B cell (primary cell): ENCODE measurements at regions not wholly inside any gene's neighbourhood (a gene's known extent, or its start where the extent isn't known, plus 50 kb on each side); places are given as distances from the start of the nearest gene placed in this dataset.

ENCODE experiments used
- ATAC-seq: fragments of 200-7000 bp; cut with Tn5 transposase; one replicate; pipeline ENCODE4 v1.10.0; 2021; ENCODE audit warnings: low read depth, mild to moderate bottlenecking, moderate number of reproducible peaks, moderate library complexity
- CTCF ChIA-PET: fragments of 350-600 bp; sonication (Branson Sonifier 250); formaldehyde crosslinking; loops from one replicate; lab custom pipeline; 2021; ENCODE audit warnings: antibody characterized with exemption, inconsistent platforms; lab: Charles Lee
- POLR2A ChIA-PET: fragments of 350-600 bp; sonication (Branson Sonifier 250); formaldehyde crosslinking; loops from one replicate; lab custom pipeline; 2021; ENCODE audit warnings: antibody characterized with exemption; lab: Charles Lee
- DNase-seq: peaks from one replicate; pipeline ENCODE4 v3.0.0; 2013
- H2AFZ ChIP-seq: 2 replicates; pipeline ENCODE4 v1.6.1; 2012; ENCODE audit warnings: mild to moderate bottlenecking, low read depth, low read length; ENCODE audit not compliant: insufficient read depth, poor library complexity, severe bottlenecking
- H3K27ac ChIP-seq, 2 donors: 1 replicate in 1 of 2; 2 replicates in 1 of 2; pipeline ENCODE4 v1.5.1; 2012 to 2013; ENCODE audit warnings: low read length in 2 of 2, mild to moderate bottlenecking in 2 of 2, moderate library complexity in 1 of 2
- H3K27me3 ChIP-seq, 4 experiments: fragments of 200-600 bp in 1 of 4; sonication (generic) in 1 of 4; replicated peaks in 1 of 4; 1 replicate in 2 of 4; 2 replicates in 2 of 4; pipeline versions ENCODE4 v1.6.1 to v1.7.0; 2013 to 2016; ENCODE audit warnings: low read length in 3 of 4, mild to moderate bottlenecking in 2 of 4, mixed read lengths in 1 of 4, moderate library complexity in 1 of 4; ENCODE audit not compliant: insufficient read depth in 4 of 4, control insufficient read depth in 3 of 4; ENCODE audit errors: control extremely low read depth in 1 of 4
- H3K36me3 ChIP-seq, 2 experiments: replicated peaks in 1 of 2; 1 replicate in 1 of 2; 2 replicates in 1 of 2; pipeline versions ENCODE4 v1.6.1 to v1.7.1; 2013; ENCODE audit warnings: low read length in 1 of 2; ENCODE audit not compliant: insufficient read depth in 2 of 2, control insufficient read depth in 1 of 2; ENCODE audit errors: control extremely low read depth in 1 of 2, extremely low read depth in 1 of 2
- H3K4me1 ChIP-seq, 2 donors: fragments of 200-600 bp in 1 of 2; sonication (generic) in 1 of 2; 1 replicate in 1 of 2; 2 replicates in 1 of 2; pipeline versions ENCODE4 v1.5.1 to v1.6.1; 2013 to 2017; ENCODE audit warnings: low read length in 2 of 2; ENCODE audit not compliant: control insufficient read depth in 2 of 2, insufficient read depth in 2 of 2
- H3K4me2 ChIP-seq: replicated peaks from 2 replicates; pipeline ENCODE3; 2012; ENCODE audit warnings: mild to moderate bottlenecking, low read depth, low read length; ENCODE audit not compliant: poor library complexity, severe bottlenecking
- H3K4me3 ChIP-seq, 5 experiments: fragments of 200-600 bp in 1 of 5; sonication (generic) in 1 of 5; 1 replicate in 3 of 5; 2 replicates in 2 of 5; pipeline versions ENCODE4 v1.5.1 to v1.7.0; 2011 to 2016; ENCODE audit warnings: low read length in 4 of 5, mild to moderate bottlenecking in 4 of 5, low read depth in 2 of 5, control low read depth in 1 of 5, moderate library complexity in 1 of 5; ENCODE audit not compliant: insufficient read depth in 1 of 5; ENCODE audit errors: control extremely low read depth in 1 of 5, extremely low read depth in 1 of 5
- H3K79me2 ChIP-seq: fragments of 200-600 bp; sonication (generic); one replicate; pipeline ENCODE4 v1.6.0; 2016; ENCODE audit warnings: low read length; ENCODE audit not compliant: control insufficient read depth, insufficient read depth
- H3K9ac ChIP-seq: fragments of 200-600 bp; sonication (generic); 2 replicates; pipeline ENCODE4 v1.6.1; 2017; ENCODE audit warnings: mild to moderate bottlenecking, low read length, moderate library complexity
- H3K9me3 ChIP-seq, 3 donors: one replicate each; pipeline versions ENCODE4 v1.6.1 to v1.7.1; 2013; ENCODE audit warnings: low read length in 2 of 3; ENCODE audit not compliant: control insufficient read depth in 2 of 3, insufficient read depth in 1 of 3; ENCODE audit errors: control extremely low read depth in 1 of 3
- H4K20me1 ChIP-seq: 2 replicates; pipeline ENCODE4 v1.6.0; 2012; ENCODE audit warnings: mild to moderate bottlenecking, low read length; ENCODE audit not compliant: insufficient read depth, control insufficient read depth, poor library complexity, severe bottlenecking
- H3K27ac Mint-ChIP-seq: one replicate; pipeline ENCODE4 v1.8.0; 2021; ENCODE audit warnings: mixed read lengths
- H3K27me3 Mint-ChIP-seq: one replicate; pipeline ENCODE4 v1.8.0; 2021; ENCODE audit warnings: mixed read lengths
- H3K4me1 Mint-ChIP-seq: one replicate; pipeline ENCODE4 v1.8.0; 2021; ENCODE audit warnings: mixed read lengths
- H3K4me3 Mint-ChIP-seq: one replicate; pipeline ENCODE4 v1.8.0; 2021; ENCODE audit warnings: mixed read lengths
- H3K9me3 Mint-ChIP-seq: one replicate; pipeline ENCODE4 v1.8.0; 2022; ENCODE audit warnings: mixed read lengths; ENCODE audit not compliant: insufficient read depth
- CTCF ChIP-seq: fragments of 200-600 bp; IDR thresholded peaks from one replicate; pipeline ENCODE4 v1.8.0; 2022; ENCODE audit warnings: antibody characterized with exemption, mild to moderate bottlenecking
- EZH2 ChIP-seq: IDR thresholded peaks from 2 replicates; pipeline ENCODE4 v1.6.1; 2012; ENCODE audit warnings: borderline replicate concordance, low read depth, mild to moderate bottlenecking, moderate library complexity, low read length; ENCODE audit not compliant: insufficient read depth, poor library complexity, severe bottlenecking
- WGBS: methylation state at CpG from one replicate; pipeline ENCODE4 v1.1.5; 2013; ENCODE audit warnings: missing lambda C conversion rate; ENCODE audit not compliant: insufficient coverage; 5-methylcytosine and 5-hydroxymethylcytosine counted together
- intact Hi-C: fragments of 100-400 bp; cut with micrococcal nuclease; formaldehyde crosslinking; loops from one replicate; pipeline ENCODE4 v1.10.0; 2022

- TF ChIP-seq CTCF (no peak), EZH2 (no peak)
- DNase-seq (no peak), ATAC-seq (no peak)
- intact Hi-C loops, result no loop called here
- Histone ChIP-seq H3K27ac (no peak overlapping the region), H3K4me3 (no peak overlapping the region), H3K36me3 (no peaks in the 10 kb centered on the region), H3K27me3 (peaks cover 0 to 9% (median 0%) of the 10 kb centered on the region in 4 experiments), H3K9ac (no peak overlapping the region), H3K4me2 (no peak overlapping the region), H3K9me3 (no peaks in the 10 kb centered on the region), H3K4me1 (no peaks in the 10 kb centered on the region), H4K20me1 (no peaks in the 10 kb centered on the region), H3K79me2 (no peaks in the 10 kb centered on the region), H2AFZ (no peak overlapping the region)
- ChIA-PET CTCF (interaction anchor here (0.6 to 0.8 kb wide), 3 partner anchors 27 to 937 kb away, joined by 3 read pairs; no protein-coding TSS in a partner anchor), POLR2A (no interaction called here)
- Mint-ChIP-seq H3K4me1 (no peaks in the 10 kb centered on the region), H3K9me3 (peaks cover 3% of the 10 kb centered on the region), H3K27me3 (no peaks in the 10 kb centered on the region), H3K4me3 (no peak overlapping the region), H3K27ac (no peak overlapping the region)
- WGBS, result 100% methylated on average over 2 of the region's 5 CpGs
These were observed 207.5 kb downstream of the ARHGAP12 start for GRCh38 chr10:31721096-31721495.

- POLR2A ChIA-PET, result no interaction called here
- intact Hi-C loops, result no loop called here
- ATAC-seq, result no peak
These were observed 208.1 kb downstream of the ARHGAP12 start for GRCh38 chr10:31720546-31720945.

More at GRCh38 chr10:31720546-31720945, 208.1 kb downstream of the ARHGAP12 start:
- Histone ChIP-seq H4K20me1 (no peaks in the 10 kb centered on the region), H3K9me3 (no peaks in the 10 kb centered on the region), H3K27me3 (peaks cover 0 to 7% (median 0%) of the 10 kb centered on the region in 4 experiments), H3K36me3 (no peaks in the 10 kb centered on the region), H2AFZ (no peak overlapping the region), H3K79me2 (no peaks in the 10 kb centered on the region), H3K4me1 (no peaks in the 10 kb centered on the region), H3K27ac (no peak overlapping the region), H3K4me2 (no peak overlapping the region), H3K9ac (no peak overlapping the region), H3K4me3 (no peak overlapping the region)
- no peak for DNase-seq
- TF ChIP-seq CTCF (no peak), EZH2 (no peak)
- H3K4me3 Mint-ChIP-seq, result no peak overlapping the region
- H3K27me3 Mint-ChIP-seq, result no peaks in the 10 kb centered on the region
- CTCF ChIA-PET, result interaction anchor here (0.7 to 0.8 kb wide), 2 partner anchors 50 to 936 kb away, joined by 3 read pairs; no protein-coding TSS in a partner anchor
- WGBS, result 91% methylated on average over 1 of the region's 1 CpG
- H3K9me3 Mint-ChIP-seq, result peaks cover 3% of the 10 kb centered on the region
- peaks cover 3% of the 10 kb centered on the region for H3K4me1 Mint-ChIP-seq
- no peak overlapping the region for H3K27ac Mint-ChIP-seq
